HEK293T (cell line): ENCODE measurements at regions not wholly inside any gene's neighbourhood (a gene's known extent, or its start where the extent isn't known, plus 50 kb on each side); places are given as distances from the start of the nearest gene placed in this dataset.

ENCODE experiments used
- ARNT ChIP-seq: fragments of 450-650 bp; IDR thresholded peaks from 2 replicates; pipeline ENCODE4 v1.6.1; 2017; ENCODE audit warnings: mild to moderate bottlenecking
- BHLHE40 ChIP-seq: fragments of 450-650 bp; IDR thresholded peaks from 2 replicates; pipeline ENCODE4 v1.6.1; 2016; ENCODE audit warnings: mild to moderate bottlenecking, moderate library complexity, borderline replicate concordance
- FOXK2 ChIP-seq: fragments of 450-650 bp; IDR thresholded peaks from 2 replicates; pipeline ENCODE4 v1.6.1; 2016; ENCODE audit warnings: mild to moderate bottlenecking
- FOXM1 ChIP-seq: fragments of 450-650 bp; IDR thresholded peaks from 2 replicates; pipeline ENCODE4 v1.6.1; 2017; ENCODE audit warnings: mild to moderate bottlenecking, borderline replicate concordance
- NFRKB ChIP-seq: fragments of 450-650 bp; IDR thresholded peaks from 2 replicates; pipeline ENCODE4 v1.6.1; 2016; ENCODE audit warnings: mild to moderate bottlenecking, moderate library complexity
- SP1 ChIP-seq: fragments of 450-650 bp; IDR thresholded peaks from 2 replicates; pipeline ENCODE4 v1.6.1; 2017
- SUZ12 ChIP-seq: fragments of 450-650 bp; IDR thresholded peaks from 2 replicates; pipeline ENCODE4 v1.6.1; 2016; ENCODE audit warnings: mild to moderate bottlenecking
- TARDBP ChIP-seq: fragments of 450-650 bp; IDR thresholded peaks from 2 replicates; pipeline ENCODE4 v1.6.1; 2016

DNA sequence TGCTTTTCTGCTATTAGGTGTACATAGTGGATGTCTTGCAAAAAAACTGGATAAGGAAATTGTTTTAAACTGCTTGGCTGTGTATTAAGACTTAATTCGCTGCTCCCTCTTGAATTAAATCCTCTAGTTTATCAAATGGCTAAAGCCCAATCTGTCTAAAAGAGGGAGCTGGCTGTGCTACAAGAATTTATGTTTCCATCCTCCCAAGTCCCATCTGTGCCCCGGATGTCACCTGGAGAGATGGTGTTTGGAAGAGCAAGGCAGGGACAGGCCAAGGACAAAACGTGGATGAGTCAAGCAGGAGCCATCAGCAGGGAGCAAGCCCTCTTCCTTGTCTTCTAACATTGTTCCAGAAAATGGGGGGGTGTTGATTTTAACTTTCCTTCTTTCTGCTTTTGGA is 171.3 kb upstream of the LCORL start:
- TF ChIP-seq SUZ12 (no peak), TARDBP (no peak), NFRKB (no peak), SP1 (no peak), BHLHE40 (no peak), FOXM1 (no peak), FOXK2 (no peak), ARNT (no peak)
